GM03348 (cell line): ENCODE measurements at regions not wholly inside any gene's neighbourhood (a gene's known extent, or its start where the extent isn't known, plus 50 kb on each side); places are given as distances from the start of the nearest gene placed in this dataset.

Experiments
- DNase-seq: peaks from one replicate; pipeline ENCODE4 v3.0.0; 2012; ENCODE audit warnings: low spot score

DNA sequence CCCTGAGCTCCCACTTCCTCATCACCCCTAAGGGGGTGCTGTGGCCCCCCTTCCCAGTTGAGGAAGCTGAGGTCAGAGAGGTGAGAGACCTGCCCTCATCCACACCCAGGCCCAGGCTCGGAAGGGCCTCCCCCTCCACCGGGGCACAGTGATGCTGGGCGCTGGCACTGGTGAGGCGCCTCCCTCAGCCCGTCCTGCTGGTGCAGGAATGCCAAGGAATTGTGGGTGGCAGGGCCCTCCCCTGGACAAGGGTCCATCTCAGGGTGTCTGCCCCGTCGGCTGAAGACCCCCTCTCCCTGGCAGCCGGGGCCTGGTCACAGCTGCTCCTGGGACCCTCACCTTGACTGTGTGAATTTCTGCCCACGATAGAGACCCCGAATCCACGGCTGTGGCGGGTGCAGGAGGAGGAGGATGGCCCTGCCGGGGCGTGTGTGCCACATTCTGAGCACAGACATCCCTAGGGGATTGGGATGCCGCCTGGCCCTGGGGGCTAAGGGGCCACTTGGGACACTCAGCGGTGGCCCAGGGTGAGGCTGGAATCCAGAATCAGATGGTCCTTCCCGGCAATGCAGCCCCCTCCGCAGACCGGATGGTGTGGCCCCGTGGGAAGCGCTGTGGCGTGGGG, 70.2 kb upstream of the GATA5 start:
- DNase-seq: no peak

DNA sequence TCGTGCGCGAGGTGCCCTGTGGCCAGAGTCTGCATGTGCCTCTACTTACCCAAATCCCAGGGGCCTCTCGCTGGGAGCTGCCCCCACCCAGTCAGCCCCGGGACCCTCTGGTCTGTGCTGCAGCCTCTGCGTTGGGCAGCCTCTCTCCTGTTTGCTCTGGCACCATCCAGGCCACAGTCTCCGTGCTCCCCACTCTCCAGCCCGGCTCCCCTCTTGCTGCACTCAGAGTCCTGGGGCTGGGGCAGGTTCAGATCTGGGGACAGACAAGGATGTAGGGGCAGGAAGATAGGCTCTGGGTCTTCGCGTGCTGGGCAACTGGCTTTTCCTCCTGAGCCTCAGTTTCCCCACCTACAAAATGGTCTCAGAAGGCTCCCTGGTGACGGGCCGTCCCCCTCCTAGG, 70.8 kb upstream of the GATA5 start:
- DNase-seq: no peak

DNA sequence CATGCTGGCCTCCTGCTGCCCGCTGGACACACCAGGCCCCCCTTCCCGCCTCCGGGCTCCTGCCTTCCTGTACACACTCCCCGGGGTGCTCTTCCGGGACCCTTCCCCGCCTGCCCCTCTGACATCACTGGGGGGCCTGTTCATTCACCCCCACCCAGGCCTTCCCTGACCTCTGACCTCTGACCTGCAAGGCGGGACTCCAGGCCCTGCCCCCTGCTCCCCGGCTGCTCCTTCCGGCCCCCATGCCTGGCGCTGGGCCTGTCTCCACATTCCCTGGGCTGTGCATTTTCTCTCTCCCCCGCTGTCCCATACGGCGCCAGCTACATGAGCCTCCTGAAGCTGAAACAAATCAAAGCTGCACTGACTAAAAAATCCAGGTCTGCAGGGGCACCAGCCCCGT, 71.6 kb upstream of the GATA5 start:
- DNase-seq: no peak

DNA sequence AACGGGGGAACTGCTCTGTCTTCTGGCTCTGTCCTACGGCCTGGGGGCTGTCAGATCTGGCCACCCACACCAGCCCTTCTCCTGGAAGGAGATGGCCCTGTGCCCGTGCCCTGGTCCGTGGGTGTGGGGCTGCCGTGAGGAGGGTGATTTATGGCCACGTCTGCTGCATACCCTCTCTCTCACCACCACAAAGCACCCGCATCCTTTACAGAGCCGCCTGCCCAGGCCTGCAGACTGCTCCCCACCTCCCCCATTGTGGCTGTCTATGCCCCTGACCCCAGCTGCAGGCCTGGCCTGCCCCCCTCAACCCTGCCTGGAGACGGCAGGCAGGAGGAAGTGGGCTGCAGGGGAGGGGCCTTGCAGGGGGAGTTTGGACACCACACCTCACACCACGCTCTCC, 72.7 kb upstream of the GATA5 start:
- no peak for DNase-seq

GRCh38 chr20:62549029-62549428, 73.2 kb upstream of the GATA5 start:
- DNase-seq: no peak

DNA sequence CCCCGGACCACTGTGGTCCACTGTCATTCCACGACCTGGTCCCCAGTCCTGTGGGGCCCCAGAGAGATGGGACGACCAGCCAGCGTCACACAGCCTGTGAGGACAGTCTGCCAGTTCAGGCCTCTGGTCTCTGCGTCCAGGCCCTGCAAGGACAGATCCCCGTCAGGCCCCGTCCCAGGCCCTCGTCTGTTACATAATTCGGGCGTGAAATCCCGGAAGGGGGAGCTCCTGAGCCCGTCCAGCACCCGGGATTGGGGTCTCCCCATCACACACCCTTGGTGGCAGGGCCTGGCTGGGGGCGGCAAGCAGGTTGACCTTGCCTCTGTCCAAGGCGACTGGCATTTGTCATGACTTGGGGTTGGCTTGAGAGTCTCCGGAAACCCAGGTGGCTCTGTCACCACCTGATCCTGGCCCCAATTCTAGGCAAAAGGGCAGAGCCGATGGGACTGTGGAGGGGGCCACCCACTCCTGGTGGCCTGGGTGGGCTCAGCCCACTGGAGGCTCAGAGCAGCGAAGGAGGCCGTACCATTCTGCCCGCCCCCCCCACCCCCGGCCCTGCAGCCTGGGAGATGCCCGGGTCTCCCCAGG, 73.8 kb upstream of the GATA5 start:
- no peak for DNase-seq

DNA sequence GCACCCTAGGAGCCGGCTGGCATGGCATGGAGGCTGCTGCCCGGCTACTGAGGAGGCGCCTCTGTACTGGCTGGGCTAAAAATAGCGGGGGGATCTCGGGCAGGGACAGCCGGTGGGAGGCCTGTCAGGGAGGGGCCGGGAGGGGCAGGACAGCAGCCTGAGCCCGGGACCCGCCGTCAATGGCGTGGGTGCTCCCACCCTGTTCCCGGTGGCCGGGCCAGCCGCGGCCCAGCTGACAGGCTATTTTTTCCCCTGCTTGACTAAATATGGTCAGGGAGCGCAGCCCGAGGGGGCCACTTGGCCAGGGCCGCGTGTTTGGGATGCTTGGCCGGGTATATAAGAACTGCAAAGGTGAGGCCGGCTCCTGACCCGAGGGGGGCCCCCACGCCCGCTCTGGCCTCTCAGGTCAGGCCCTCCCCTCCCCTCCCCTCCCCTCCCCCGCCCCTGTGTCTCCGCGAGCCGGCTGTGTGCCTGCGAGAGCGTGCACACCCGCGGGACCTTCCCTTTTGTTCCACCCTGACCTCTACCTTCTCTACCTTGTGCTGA, 74.4 kb upstream of the GATA5 start:
- no peak for DNase-seq

- DNase-seq: no peak
These were observed 75.9 kb upstream of the GATA5 start for GRCh38 chr20:62551407-62552323.

GRCh38 chr20:62552613-62553012, 76.8 kb upstream of the GATA5 start:
- no peak for DNase-seq

GRCh38 chr20:62553136-62553837, 77.5 kb upstream of the GATA5 start:
- no peak for DNase-seq

DNA sequence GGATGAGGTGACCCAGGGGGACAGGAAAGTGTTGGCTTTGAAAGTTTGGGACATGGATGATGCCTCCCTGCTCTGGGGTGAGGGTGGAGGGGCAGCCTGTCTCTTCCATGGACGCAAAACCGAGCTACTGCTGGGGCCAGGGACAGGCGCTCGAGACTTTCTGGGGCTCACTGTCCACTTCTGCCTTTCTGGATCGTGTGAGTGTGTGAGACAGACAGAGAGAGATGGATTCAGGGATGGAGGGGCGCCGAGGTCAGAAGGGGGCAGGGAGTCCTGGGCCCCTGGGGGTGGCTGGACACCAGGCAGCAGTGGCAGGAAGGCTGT, 78.0 kb upstream of the GATA5 start:
- DNase-seq: no peak

- DNase-seq: no peak
These were observed 78.6 kb upstream of the GATA5 start for GRCh38 chr20:62554214-62554897.

- DNase-seq: no peak
These were observed 79.3 kb upstream of the GATA5 start for GRCh38 chr20:62554898-62555641.

DNA sequence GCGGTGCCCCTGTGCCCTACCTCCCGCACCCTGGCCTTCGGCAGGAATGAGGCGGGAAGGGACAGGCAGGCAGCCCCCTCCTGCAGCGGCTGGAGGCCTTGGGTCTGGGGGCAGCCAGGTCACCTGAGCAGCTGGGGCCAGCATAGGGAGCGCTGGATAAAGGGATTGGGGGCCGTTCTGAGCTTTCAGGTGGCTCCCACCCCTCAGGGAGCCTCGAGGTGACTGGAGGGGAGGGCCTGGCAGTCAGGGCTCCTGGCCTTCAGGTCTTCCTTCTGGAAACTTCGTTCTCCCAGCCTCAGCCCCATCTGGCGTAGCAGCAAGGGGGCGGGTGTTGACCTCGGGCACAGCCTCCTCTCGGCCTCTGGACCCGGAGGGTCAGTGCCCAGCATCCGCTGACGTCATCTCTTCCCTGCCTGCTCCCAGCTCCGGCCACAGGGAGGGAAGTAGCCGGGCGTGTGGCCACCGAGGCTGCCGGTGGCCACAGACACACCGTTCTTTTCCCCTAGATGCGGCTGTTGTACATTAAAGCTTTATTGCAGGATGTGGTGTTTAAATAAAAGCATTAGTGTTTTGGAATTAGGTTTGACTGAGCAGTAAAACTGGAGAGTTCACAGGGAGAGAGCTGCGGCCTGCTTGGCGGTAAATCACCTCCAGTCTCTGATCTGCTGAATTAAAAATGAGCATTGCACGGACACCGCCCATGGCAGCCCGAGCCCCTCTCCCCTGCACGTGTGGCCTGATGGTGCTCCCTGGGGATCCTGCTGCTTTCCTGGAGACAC, 80.0 kb upstream of the GATA5 start:
- DNase-seq: no peak

GRCh38 chr20:62557462-62557861, 81.7 kb upstream of the GATA5 start:
- DNase-seq: no peak

- DNase-seq: no peak
These were observed 82.2 kb upstream of the GATA5 start for GRCh38 chr20:62557999-62558408.

DNA sequence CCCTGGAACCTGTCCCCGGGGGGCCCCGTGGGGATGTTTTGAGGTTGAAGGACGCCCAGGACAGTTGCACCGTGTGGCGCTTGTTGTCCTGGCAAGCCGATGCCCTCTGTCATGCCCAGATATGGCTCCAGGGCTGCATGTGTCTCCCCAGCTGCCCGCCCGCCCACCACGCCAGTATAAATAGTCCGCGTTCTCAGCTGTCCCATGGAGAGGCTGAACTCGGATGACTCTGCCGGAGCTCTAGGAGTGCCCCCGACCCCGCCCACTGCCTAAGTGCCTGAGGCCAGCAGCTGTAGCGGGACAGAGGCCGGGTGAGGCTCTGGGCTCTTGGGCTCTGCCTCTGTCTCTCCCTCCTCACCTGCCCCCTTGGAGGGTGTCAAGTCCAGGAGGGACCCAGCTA, 83.0 kb upstream of the GATA5 start:
- no peak for DNase-seq

GRCh38 chr20:62560162-62560561, 82.1 kb upstream of the SLCO4A1 start:
- no peak for DNase-seq

DNA sequence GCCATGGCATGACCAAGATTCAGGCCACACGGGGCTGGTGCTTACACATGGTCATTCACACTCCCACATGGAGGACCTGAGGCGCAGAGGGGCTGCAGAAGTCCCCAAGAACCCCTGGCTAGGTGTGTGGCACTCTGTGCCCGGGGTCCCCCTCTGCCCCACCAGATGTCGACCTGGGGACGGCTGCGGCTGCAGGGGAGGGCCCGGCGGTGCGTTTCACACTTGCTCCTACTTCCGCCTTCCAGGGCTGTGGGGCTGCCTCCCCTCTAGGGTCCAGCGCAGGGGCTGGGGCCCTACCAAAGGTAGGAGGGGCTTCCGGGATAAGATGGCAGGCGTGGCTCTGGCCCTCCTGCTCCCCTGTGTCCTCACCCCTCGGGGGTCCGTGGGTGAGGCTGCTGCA, 81.1 kb upstream of the SLCO4A1 start:
- DNase-seq: no peak

DNA sequence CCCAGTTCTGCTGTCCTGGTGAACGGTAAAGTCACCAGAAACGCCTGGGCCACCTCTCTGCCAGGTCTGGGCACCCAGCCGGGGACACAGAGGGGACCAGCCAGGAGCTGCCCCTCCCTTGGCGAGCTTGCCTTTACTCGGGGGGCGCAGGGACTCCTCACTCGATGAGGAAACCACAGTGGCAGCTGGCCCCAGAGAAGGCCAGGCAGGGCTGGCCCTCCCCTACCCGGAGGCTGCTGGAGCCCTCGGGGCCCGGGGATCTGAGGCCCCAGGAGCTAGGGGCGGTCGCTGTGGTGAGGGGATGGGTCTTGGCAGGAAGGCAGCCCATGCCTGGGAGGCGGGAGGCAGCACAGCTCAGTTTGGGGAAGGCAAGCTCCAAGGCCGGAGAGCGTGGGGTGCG, 80.4 kb upstream of the SLCO4A1 start:
- no peak for DNase-seq
